ENCODE measurements at regions not wholly inside any gene's neighbourhood (a gene's known extent, or its start where the extent isn't known, plus 50 kb on each side); places are given as distances from the start of the nearest gene placed in this dataset.
"Not testable (repeated sequence)": the region's sequence is repeated elsewhere in the genome, so short reads cannot be mapped to it uniquely, and the experiment has no call there.

DNA sequence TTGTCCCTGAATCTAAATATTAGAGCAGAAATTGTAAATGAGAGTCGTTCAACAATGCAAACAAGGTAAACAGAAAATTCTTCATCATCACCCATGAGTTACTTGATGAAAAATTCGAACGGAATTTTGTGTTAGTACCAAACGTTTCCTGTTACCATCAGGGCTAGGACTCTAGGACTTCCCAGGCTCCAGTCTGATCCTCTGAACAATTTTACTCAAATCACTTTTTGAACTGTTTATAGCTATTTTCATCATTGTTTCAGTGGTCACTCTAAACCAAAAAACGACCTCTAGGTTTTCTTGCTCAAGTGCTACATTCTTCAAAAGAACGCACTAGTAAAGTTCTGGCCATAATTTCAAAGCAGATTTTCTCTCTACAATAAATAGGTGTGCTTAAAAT, 273.3 kb downstream of the MREG start:
- no peak for DNase-seq

DNA sequence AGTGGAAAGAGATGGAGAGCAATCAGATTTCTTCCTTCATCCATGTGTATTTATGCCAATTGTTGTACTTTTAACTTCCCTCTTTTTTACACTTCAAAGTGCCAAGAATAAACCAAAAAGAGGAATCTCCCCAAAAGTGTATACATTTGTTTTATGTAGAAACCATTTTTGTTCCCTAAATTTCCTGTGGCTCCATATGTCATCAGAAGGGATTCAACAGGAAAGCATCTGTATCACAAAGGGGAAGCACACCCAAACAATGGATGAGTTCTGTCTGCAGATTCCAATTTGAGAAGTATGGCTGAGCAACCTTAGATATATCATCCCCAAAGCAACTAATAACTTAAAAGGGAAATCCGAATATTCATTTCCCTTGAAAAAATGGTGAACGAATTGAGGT, 275.0 kb downstream of the MREG start:
- no peak for DNase-seq

DNA sequence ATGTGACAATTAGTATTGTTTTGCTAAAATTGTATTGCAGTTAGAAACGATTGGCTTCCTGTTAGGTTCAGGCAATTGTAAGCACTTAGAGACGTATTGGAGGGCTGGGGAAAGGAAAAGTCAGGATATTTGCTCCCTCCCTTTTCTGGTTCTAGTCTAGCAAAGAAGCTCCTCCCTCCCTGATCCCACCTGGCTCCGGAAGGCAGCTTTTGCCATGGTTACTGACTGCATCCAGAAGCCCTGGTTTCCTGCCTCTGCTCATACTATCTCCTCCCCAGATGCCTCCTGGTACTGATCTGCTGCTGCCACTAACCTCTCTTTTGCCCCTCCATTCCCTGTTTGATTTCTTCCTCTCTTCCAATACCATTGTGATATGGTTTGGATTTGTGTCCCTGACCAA, 275.9 kb downstream of the MREG start:
- no peak for DNase-seq

DNA sequence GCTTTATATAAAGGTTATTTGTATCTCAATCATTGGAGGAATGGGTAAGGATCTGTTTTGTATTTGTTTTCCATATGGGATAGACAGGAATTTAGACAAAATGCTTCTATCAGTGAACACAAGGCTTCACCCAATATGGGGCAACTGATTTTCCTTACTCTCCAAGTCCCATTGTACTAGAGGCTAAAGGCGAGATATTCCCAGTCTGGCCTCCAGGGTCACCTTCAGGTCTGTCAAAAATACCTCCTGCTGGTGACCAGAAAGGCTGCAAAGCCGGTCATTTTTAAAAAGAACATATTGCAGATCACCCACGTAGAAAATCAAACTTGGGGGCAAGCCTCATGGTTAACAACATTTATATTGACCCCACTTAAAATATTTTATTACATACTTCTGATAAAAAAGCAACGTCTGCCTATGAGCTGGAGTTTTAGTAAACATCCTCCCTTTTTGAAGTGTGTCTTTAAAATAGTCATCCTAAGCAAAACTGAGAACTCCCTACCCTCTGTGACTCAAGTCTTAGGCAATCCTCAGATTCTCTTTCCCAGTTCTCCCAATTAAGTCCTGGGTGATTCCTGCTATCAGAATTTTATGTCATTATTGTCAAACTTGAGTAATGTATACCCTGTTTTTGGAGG, 276.6 kb downstream of the MREG start:
- DNase-seq, result no peak

DNA sequence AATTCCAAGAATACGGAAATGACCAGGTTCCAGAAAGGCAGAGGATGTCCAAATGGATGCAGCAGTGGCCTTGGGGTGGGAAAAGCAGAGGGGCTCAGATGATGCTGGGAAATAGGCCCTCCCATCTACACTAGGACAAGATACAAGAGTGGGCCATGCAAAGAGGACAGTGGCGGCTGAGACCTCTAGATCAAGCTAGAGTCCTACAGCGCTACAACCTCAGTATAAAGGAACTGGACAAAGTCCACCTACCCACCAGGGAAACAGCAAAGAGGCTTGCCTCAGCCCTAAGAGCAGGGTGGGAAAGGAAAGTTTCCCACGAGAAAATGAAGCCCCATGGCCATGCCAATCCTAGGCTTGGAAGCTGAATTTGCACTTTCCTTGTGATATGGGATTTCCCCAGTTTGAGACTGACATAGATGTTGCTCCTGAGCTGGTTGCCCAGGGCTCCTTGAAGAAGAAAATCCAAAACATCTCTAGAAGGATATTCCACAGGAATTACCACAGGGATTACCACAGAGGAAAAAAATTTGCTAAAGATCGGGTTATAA, 282.2 kb downstream of the MREG start:
- DNase-seq, result no peak

DNA sequence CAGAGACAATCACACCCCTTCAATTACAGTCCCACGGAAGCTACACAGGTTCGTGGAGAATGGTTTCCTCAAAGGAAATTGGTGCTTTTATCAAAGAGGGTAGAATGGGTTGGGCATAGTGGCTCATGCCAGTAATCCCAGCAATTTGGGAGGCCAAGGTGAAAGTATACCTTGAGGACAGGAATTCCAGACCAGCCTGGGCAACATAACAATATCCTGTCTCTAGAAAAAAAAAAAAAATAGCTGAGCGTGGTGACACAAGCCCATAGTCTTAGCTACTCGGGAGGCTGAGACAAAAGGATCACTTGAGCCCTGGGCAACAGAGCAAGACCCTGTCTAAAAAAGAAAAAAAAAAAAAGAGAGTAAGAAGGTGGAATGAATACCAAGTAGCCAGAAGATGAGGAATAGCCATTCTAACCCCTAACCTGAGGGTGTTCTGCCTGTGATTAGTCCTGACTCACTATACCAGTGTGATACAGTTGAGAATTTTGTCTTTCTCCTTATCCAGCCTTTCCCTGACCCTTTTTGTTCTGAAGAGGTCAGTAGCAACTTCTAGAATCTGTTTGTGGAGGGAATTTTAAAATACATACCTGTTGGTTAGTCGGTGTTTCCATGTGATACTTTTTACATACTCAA, 283.2 kb downstream of the MREG start:
- no peak for DNase-seq

DNA sequence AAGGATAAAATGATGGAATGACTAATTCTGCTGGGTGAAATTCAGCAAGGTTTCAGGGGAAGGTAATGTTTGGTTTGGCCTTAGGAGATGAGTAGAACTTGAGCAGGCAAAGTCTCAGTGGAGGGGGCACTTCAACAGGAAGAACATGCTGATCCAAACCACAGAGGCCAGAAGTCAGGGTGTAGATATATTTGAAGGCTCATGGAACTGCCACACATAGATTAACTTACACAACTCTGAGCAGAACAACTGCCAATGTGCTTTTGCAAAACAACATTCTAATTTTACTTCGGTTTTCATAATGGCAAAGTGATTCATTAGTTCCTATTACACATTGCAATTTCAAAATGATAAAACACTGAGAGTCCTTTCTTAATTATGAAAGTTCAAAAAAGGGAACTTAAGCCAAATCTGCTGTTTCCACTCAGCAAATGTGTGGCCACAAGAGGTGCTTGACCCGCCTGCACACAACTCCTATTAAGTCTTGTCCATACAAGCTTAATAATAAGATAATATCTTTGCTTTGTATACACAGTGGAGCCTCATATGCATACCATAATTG, 284.8 kb downstream of the MREG start:
- no peak for DNase-seq

DNA sequence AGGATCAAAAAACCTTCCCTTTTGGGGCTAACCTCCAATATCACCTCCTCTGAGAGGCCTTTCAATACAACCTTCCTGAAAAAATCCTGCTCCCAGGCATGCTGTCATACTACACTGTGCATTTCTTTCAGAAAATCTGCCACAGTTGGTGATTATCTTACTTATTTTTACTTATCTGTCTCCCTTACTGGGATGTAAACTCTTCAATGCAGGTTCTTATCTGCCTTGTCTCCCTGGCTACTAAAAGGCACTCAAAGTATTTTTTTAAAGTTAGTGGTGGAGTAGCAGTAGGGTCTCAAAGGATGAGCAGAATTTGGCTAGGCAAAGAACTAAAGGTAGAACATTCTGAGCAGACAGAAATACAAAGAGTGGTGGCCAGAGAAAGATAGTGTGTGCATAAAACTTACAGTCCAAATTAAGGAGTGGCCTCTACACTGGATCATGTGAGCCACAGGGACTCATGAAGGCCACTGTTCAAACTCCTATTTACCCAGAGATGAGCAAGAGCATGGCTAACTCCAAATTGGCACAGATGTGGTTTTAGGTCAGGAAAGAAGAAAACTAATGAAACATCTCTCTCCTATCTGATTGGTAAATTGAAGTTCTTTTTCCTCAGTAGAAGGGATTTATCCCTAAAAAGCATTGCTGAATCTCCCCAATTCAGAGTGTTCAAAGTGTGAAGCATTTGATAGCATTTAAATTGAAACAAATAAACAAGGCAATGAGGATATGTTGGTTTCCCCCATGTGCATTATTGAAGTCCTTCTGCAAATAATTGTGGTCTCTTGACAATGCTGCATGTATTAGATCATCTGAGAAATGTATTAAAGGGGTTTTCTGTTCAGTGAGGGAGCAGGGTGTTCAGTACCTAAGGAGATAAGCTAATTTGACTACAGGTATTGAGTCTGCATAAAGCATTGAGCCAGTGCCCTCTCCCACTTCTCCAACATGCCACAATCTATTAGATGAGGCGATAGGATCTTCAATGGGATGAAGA, 285.5 kb downstream of the MREG start:
- DNase-seq, result no peak

DNA sequence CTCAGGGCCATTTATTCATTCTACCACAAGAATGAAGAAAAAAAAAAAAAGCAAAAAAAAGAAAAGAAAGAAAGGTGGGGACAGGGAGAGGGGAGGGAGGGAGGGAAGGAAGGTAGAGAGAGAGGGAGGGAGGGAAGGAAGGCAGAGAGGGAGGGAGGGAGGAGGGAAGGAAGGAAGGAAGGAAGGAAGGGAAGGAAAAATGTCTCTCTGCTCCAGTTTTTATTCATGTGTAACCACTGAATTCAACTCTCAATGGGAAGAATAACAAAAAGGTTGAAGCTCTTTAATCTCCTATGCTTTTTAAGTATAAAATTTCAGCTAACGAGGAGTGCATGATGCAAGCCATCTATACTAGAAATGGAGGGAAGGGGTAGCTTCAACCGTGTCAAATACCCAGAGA, 287.3 kb downstream of the MREG start:
- DNase-seq, result no peak

DNA sequence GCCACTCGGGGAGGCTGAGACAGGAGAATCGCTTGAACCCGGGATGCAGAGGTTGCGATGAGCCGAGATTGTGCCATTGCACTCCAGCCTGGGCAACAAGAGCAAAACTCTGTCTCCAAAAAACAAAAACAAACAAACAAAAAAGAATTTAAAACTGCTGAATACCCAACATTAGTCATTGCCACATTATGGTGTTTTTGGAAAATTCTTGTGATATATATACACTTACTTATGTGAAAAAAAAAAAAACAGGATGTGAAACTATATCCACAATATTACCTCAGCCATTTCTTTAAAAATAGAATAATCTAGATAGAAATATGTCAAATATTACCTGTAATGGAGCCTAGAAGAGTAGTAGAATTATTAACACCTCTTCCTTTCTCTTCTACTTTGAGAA, 288.3 kb upstream of the FN1 start:
- DNase-seq, result no peak

DNA sequence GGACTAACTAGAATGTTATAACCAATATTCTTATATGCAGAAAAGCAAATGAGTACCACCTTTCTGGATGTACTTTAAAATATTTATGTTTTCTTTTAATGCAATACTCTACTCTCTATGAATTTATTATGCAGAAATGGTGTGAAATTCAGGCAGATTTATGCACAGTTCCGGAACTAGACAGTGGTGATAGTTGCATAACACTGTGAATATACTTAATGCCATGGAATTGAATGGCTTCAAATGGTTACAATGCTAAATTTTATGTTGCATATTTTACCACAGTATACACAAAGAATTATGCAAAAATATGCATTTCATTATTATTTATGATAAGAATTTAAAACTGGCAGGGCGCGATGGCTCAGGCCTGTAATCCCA, 287.8 kb upstream of the FN1 start:
- no peak for DNase-seq

DNA sequence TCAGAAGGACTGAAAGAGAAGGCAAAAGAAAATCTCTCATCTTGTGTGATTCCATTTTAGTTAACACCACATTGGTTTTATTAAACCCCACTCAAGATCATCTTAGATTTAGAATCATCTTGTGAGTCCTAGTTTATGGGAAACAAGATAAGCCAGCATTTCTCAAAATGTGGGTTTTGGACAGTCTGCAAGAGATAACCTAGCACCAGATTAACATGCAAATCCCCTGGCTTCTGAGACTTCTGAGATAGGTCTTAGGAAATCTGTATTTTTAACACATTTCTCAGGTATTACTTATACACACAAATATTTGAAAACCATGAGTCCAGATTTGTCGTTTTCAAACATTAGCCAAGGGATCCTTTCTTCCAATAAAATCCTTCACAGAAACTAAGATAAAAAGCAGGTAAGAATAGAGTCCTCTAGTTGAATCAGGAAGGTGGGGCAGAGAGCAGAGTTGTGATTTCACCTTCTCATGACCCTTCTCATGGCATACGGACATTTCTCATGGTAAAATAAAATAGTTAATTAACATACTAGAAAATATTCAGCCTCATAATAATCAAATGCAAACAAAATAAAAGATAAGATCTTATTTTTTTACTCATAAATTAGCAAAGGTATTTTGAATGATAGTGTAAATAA, 287.2 kb upstream of the FN1 start:
- no peak for DNase-seq

DNA sequence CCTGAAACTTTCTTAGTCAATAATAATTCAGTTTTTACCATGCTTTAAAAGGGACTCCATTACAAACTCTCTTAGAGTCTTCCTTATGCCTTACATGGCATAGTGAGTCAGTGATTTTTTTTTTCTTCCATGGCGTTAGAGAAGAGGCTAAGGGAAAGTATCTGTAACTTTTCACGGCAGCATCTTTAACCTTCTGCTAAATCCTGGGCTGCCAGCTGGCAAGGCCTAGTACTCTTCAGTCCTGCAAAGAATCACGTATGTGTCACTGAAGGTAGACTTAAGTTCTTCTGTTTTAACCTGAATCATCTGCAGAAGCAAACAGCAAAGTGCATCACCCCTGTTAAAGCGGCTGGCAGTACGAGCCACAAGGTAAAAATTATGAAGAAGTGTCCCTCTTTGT, 286.3 kb upstream of the FN1 start:
- DNase-seq, result no peak

DNA sequence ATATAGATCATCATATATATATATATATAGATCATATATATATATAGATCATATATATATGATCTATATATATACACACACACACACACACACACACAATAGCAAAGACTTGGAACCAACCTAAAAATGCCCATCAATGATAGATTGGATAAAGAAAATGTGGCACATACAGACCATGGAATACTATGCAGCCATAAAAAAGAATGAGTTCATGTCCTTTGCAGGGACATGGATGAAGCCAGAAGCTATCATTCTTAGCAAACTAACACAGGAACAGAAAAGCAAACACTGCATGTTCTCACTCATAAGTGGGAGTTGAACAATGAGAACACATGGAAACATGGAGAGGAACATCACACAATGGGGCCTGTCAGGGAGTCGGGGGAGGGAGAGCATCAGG, 285.6 kb upstream of the FN1 start:
- DNase-seq, result not testable (repeated sequence)

DNA sequence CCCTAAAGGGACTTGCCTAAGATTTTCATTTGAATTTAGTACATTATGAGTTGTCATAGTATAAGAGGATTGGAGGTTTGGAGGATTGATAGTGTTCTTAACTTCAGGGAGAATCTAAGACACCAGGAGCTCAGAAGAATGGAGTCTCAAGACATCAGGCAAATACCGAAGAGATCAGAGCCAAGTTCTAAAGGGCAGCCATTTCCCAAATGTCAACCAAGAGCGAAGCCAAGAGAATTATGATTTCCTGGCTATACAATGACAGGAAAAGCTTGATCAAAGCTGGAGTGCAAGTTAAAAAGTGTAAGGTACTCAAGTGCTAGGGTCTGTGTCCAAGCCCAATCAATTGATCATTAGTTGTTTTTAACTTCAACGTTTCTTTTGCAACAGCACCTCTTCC, 283.0 kb upstream of the FN1 start:
- no peak for DNase-seq

DNA sequence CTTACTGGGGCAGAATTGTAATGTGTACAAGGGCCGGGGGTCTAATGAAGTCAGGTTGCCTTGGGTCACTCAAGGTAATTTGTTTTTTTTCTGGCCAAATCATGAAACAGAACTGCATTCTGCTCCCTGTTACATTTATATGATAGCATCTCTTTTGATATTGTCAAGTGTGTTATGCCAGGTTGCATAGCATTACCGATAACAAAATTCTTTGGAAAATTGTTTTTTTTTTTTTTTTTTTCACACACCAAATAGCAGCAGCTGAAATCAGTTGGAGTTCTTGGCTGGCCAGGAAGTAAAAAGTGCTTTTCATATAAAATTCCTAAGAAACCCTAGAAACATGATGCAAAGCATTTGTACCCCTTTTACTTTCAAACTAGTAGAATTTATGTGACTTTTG, 282.6 kb upstream of the FN1 start:
- no peak for DNase-seq

DNA sequence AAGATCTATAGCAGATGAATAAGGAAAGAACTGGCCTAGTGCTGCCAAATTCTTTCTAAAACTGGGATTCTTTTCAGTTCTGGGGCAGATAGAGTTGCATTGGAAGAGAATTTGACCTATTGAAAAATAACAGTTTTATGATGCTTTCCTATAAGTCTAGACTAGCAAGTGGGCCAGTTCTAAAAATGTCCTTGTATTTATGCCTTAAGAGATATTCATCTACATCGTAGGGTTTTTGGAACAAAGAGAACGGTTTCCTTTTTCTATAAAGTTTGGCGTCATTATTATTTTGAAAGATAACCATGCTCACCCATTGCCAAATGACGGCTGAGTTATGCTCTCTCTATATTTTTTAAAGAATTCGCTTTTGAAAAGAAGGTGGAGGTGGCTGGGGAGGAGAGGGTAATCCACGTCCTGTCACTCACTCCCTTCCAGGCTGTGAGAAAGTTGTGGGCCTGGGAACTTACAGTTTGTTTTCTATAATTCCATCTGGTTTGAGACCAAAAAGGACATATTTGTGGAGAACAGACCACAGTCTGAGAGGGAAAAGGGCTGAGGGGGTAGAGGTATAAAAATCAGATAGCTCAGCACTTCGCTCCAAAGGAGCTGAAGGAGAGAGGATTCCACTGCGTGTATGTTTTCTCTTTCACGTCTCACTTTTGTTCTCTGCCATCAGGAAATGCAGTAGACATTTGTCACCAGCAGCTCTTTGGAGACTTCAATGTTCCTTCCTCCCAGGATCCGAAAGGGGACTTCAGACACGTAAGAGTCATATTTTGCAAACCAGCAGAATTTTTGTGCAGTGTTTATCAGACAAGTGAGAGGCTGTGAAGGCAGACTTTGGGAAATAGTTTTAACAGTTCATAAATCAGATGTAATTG, 281.9 kb upstream of the FN1 start:
- no peak for DNase-seq

DNA sequence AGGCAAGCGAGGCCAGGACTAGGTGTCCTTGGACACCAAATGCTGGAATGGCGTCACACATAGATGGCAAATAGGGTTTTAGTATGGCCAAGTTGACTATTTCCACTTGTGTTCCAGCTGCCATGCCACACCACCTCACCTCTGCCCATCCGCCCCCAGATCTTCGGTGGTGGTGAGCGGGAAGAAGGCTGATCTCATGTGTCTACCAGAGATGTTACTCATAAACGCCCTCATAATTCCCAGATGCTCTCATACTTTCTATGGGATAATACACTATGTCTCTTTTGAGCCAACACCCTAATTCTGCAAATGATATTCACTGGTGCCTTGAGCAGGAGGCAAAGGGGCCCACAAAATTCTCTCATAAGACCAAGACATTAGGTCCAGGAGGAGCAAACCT, 281.1 kb upstream of the FN1 start:
- DNase-seq, result no peak

DNA sequence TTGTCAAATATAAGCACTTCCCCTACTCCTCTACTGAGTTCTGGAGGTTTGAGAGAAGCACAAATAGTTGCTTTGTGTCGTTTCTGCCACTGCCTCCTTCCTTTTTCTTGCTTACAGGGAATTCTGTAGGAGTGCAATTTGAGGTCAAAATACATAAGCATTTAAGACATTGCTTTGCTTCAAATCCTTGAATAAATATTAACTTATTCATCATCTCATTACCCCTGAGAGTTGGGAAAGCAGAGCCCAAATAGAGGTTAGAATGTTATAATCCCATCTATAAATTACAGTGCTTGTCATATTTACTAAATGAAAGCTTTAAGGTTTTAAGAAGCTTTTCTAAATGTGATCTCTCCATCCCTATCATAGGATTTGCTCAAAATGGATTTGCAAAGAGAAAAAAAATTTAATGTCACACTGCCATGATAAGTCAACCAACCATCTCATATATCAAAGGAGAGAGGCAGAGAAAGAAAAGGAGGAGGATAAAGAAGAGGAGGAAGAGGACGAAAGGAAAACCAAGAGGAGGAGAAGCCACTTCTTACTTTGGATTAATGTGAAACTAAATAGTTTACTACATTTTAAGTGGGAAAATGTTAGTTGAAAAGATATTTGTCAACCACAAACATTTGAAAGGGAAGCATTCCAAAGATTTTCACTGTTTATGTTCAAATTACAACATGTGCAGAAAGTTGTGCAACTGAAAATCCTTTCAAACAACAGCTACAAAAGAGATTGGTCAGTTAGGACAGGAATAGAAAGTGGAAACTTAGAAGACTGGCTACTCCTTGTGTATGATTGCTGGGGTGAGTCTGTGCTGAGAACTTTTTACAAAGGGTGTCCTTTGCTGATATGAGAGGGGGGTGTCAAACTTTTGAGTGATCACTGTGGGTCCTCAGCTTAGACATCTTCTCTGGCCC, 277.3 kb upstream of the FN1 start:
- no peak for DNase-seq

DNA sequence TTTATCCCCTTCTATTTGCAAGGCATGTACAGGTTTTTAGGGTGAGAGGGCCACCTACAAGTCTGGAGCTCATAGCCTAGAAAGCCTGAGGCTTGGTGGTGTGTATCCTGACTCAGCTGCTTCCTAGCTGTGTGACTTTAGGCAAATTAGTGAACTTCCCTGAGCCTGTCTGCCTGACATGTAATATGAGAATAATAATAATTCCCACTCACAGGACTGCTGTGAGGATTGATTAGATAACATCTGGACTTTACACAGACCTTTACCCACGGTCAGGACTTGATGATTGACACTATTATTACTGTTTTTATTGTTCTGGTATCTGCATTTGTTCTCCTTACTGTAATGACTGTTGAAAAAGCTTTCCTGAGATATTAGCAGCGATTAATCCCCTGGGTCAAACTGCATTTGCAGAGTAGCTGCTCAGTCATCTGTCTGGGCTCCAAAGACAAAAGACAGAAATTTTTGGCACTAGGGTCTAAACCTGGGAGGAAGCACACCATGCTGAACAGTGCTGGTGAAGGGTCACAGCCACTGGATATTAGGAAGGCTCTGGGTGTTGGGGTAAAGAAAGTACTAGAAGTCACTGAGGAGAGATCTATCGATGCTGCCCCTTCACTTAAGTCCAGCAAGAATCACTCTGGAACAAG, 276.5 kb upstream of the FN1 start:
- no peak for DNase-seq

All from NCI-H446 (cell line).